ENCODE measurements at regions not wholly inside any gene's neighbourhood (a gene's known extent, or its start where the extent isn't known, plus 50 kb on each side); places are given as distances from the start of the nearest gene placed in this dataset.

- no peak for DNase-seq
Measured at GRCh38 chr3:1832395-1832794, 266.3 kb upstream of the CNTN4 start.

GRCh38 chr3:1843111-1843510, 255.6 kb upstream of the CNTN4 start:
- DNase-seq, result no peak

GRCh38 chr3:1847571-1847970, 251.1 kb upstream of the CNTN4 start:
- DNase-seq, result no peak

DNA sequence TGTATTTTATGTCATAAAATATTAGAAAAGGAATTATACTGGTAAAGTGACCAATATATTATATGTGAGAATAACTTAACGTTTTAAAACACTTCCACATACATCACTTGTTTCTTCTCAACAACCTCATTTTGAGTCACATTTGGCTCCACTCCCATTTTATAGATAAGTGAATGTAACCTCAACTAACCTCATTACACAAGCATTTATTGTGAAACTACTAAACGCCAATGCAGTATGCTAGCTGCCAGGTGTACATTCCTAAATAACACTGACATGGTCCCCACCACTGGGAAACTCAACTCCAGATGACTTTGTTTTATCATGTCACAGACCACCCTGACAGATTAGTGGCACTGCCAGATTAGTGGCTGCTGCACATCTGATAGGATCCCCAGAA, 249.7 kb upstream of the CNTN4 start:
- DNase-seq, result no peak

DNA sequence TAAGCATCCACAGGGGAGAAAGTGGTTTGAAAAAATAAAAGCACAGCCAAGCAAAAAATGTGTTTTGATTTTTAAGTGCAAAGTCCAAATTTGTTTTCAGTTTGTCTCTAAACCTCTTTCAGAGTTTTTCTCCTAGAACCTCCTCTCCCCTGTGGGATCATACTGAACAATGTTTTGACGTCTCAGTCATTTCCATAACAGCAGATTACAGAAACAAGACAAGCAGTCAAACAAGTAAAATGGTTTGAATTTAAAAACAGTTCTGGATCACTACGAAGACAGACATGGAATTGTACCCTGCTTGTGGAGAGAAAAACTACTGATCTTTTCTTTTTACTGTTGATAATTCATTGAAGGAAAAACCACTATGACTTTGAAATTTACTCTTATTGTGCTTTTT, 245.7 kb upstream of the CNTN4 start:
- DNase-seq, result no peak

DNA sequence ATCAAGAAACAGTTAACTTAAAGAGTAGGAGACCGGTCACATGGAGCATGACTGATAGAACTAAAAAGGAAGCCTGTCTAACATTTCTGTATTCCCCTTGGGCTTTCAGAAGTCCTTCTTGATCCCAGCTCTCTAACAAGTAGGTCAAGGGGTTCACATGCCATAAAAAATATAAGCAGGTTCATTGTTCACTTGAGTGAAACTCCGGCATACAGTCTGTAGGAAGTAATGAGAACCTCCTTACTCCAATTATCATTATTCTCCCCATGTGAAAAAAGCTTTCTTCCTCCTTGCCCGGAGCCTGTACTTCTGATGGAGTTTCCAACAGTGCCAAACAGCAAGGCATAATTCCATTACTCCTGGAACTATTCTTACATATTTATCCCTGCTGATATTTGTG, 242.8 kb upstream of the CNTN4 start:
- DNase-seq, result no peak

DNA sequence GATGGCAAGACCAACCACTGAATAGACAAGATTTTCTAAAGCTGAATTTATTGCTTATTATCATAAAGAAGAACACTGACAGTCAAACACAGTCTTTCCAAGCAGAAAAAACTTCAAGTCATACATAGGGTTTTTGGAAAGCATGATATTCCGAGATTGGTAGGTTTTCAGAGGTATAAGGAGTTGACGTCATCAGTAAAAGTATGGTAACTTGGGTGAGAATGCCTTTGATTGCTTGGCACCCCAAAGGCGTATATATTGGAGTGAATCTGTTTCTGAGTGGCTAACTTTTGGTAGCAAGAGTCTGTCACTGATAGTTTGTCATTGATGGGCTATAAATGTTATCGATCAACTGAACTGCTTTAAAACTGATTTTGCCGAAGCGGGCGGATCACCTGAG, 227.9 kb upstream of the CNTN4 start:
- no peak for DNase-seq

- DNase-seq, result no peak
Measured at GRCh38 chr3:1883534-1883933, 215.1 kb upstream of the CNTN4 start.

GRCh38 chr3:1892459-1892858, 206.2 kb upstream of the CNTN4 start:
- DNase-seq, result no peak

DNA sequence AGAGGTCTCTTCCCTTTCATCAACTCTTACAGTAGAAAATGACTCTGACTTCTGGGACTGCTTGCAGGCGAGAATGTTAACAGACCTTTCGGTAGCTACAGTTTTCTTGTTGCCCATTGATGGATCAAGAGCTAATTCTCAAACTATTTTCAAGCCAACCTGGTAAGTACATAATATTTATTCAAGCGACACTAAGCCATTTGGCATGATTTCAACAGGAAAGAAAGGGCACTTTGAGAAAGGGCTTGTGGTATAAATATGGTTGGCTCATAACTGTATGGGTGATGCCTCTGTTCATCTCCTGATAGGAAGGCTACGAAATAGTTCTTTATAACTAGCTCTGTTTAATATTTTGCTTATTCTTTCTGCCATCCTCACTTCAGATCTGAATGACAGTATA, 196.2 kb upstream of the CNTN4 start:
- DNase-seq, result peak; percentile 1

DNA sequence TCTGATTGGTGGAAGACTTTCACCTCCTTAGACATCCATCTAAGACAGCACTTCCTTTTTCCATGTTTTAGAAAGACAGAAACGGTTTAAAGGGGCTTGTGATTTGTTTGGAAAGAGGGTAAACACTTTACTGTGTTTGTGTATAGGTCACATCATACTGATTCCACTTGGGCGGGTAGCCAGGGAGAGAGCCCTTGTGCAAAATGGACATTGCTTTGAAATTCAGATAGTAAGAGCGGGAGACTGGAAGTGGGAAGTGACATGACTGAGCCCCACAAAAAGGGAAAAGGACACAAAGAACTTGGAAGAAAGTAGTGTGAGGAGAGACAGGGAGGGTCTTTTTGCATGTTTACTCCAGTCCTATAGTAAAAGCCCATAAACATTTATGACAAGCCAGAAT, 195.6 kb upstream of the CNTN4 start:
- DNase-seq, result no peak

GRCh38 chr3:1907911-1908310, 190.8 kb upstream of the CNTN4 start:
- no peak for DNase-seq

- no peak for DNase-seq
Measured at GRCh38 chr3:1908651-1909445, 189.8 kb upstream of the CNTN4 start.

- DNase-seq, result no peak
Measured at GRCh38 chr3:1910322-1910721, 188.3 kb upstream of the CNTN4 start.

- DNase-seq, result no peak
Measured at GRCh38 chr3:1929788-1930414, 168.8 kb upstream of the CNTN4 start.

- DNase-seq, result no peak
Measured at GRCh38 chr3:1938975-1939374, 159.7 kb upstream of the CNTN4 start.

- DNase-seq, result no peak
Measured at GRCh38 chr3:1942781-1943180, 155.9 kb upstream of the CNTN4 start.

DNA sequence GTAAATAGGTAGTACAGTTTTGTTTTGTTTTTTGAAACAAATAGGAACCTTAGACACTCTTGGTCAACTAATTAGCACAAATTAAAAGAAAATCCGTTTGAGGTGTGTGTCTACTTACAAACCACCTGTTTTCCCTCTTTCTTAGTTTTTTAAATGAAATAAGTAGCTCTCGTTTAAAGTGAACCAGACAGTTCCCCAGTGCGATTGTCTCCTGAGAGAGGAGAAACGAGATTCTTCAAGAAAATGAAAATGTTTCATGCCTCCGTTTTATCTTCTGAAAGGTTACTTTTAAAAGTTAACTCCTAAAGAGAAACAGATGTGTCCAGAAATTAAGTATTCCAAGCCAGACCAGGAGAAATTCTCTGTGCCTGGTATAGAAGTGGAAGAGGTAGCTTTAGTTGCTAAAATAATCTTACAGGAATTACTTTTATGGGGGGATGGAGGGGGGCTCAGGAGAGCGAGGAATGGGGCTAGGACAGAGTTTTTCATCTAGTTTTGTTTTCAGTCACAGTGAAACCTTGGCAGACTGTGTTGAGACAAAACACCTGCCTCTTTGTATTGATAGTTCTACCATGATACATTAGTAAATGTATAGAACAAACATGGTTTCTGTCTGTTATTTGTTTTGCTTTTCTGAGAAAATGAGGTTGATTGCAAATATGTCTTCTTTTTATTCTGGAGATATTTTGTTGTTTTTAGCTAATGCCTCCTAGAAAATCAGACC, 155.1 kb upstream of the CNTN4 start:
- DNase-seq, result no peak

- DNase-seq, result no peak
Measured at GRCh38 chr3:1945698-1946097, 153.0 kb upstream of the CNTN4 start.

GRCh38 chr3:1953536-1953935, 145.1 kb upstream of the CNTN4 start:
- DNase-seq, result no peak

DNA sequence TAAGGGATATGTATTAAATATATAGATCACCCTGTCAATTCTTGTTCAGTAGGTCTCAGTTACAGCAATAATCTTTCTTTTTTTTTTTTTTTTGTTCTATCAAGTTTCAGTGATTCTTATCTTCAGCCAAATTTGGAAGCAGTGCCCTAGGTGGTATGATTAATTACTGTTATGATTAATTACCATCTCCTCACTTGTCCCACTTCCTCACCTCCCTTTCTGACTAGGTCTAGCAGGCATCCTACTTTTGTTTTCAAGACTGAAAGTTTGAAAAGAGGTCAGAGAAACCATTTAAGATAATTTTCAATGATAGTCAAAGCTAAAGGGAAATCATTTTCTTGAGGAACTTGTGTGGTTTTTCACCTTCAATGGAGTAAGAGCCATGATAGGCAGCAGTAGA, 144.0 kb upstream of the CNTN4 start:
- DNase-seq, result no peak

DNA sequence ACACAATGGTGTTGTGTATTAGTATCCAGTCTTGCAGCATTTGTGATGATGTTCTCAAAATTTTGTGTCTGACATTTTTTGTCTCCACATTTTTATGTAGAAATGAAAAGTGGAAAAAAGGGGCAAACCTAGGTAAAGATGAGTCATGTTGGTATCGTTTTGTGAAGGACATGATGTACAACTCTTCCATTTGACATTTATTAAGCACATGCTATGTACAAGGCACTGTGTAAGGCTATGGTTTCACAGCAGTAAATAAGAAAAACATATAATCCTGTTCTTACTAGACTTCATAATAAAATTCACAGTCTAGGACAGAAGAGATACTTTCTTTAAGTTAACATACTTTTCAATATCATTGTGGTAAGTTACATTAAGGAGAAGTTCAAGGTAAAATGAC, 143.5 kb upstream of the CNTN4 start:
- no peak for DNase-seq

DNA sequence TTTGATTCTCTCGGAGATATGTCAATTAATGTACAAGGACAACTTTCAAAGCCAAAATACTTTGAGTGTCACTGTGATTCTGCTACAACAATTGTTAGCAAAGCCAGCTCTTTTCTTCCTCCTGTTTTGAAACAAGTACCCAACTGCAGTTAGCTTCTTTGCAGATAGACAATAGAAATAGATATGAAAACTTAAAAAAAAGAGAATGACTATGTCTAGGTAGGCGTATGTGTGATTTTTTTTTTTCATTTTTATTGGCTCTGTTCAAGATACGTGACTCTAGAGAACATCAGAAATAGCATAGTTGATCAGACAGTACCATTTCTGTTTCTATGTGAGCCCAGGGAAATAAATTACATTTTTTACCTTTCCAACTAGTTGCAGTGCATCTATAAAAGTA, 142.9 kb upstream of the CNTN4 start:
- DNase-seq, result no peak

- DNase-seq, result no peak
Measured at GRCh38 chr3:1960506-1960905, 138.2 kb upstream of the CNTN4 start.

Data from NCI-H1436 (cell line).